Transverse colon (tissue), 4 donors: ENCODE measurements at regions not wholly inside any gene's neighbourhood (a gene's known extent, or its start where the extent isn't known, plus 50 kb on each side); places are given as distances from the start of the nearest gene placed in this dataset.

ENCODE experiments used
- CTCF ChIP-seq, 5 experiments: fragments of 200-600 bp in 3 of 5; fragments of 450-650 bp in 2 of 5; sonication (generic) in 3 of 5; IDR thresholded peaks; 1 replicate in 2 of 5; 2 replicates in 3 of 5; pipeline ENCODE4 v1.5.1; 2016 to 2017; ENCODE audit warnings: antibody characterized with exemption in 5 of 5, inconsistent platforms in 3 of 5, mild to moderate bottlenecking in 2 of 5, moderate library complexity in 1 of 5
- EP300 ChIP-seq: sonication (generic); formaldehyde crosslinking; IDR thresholded peaks from one replicate; pipeline ENCODE4 v1.6.1; 2017; ENCODE audit warnings: antibody characterized with exemption, low read depth
- POLR2A ChIP-seq: fragments of 450-650 bp; IDR thresholded peaks from one replicate; pipeline ENCODE4 v1.6.1; 2016; ENCODE audit warnings: antibody characterized with exemption, mild to moderate bottlenecking, moderate library complexity
- POLR2AphosphoS5 ChIP-seq, 3 donors: sonication (generic); formaldehyde crosslinking; IDR thresholded peaks; one replicate each; pipeline ENCODE4 v1.6.1; 2016; ENCODE audit warnings: antibody characterized with exemption in 3 of 3

- no peak for TF ChIP-seq CTCF (IDR thresholded peaks at IDR 0.05)
- no peak for TF ChIP-seq POLR2A
- TF ChIP-seq POLR2AphosphoS5 (IDR thresholded peaks at IDR 0.05) = no peak
- TF ChIP-seq EP300 = no peak
These were observed 154.3 kb downstream of the RMST start for GRCh38 chr12:97616946-97617345.
